K562 (cell line): ENCODE measurements at regions not wholly inside any gene's neighbourhood (a gene's known extent, or its start where the extent isn't known, plus 50 kb on each side); places are given as distances from the start of the nearest gene placed in this dataset.

Experiments
- GTF2A2 ChIP-seq: IDR thresholded peaks from 2 replicates; pipeline ENCODE4 v1.6.1; 2016; ENCODE audit warnings: mild to moderate bottlenecking, missing genetic modification characterization, missing compliant biosample characterization
- HNRNPK ChIP-seq: fragments of 200-400 bp; formaldehyde crosslinking; IDR thresholded peaks from one replicate; pipeline ENCODE4 v1.6.1; 2018; ENCODE audit warnings: mild to moderate bottlenecking, low read depth, low read length; ENCODE audit not compliant: poor library complexity, severe bottlenecking
- MTA1 ChIP-seq: fragments of 450-650 bp; IDR thresholded peaks from 2 replicates; pipeline ENCODE4 v1.6.1; 2017; ENCODE audit warnings: borderline replicate concordance
- PRDM10 ChIP-seq: fragments of 450-650 bp; IDR thresholded peaks from 2 replicates; pipeline ENCODE4 v1.6.1; 2018; ENCODE audit not compliant: partially characterized antibody
- TOE1 ChIP-seq, 2 experiments: fragments of 450-650 bp in 1 of 2; sonication (generic) in 1 of 2; formaldehyde crosslinking in 1 of 2; IDR thresholded peaks; 2 replicates each; pipeline versions ENCODE4 v1.7.1 to v1.8.0; 2016 to 2022; ENCODE audit warnings: borderline replicate concordance in 2 of 2, mild to moderate bottlenecking in 2 of 2, antibody characterized with exemption in 1 of 2, inconsistent platforms in 1 of 2, low read depth in 1 of 2, missing genetic modification reagents in 1 of 2, moderate library complexity in 1 of 2
- ZBTB33 ChIP-seq: sonication (generic); formaldehyde crosslinking; IDR thresholded peaks from 2 replicates; pipeline ENCODE4 v1.8.1; 2023; ENCODE audit warnings: mild to moderate bottlenecking, missing genetic modification reagents
- ZNF24 ChIP-seq: fragments of 450-650 bp; IDR thresholded peaks from 2 replicates; pipeline ENCODE4 v1.6.1; 2016
- TF ChIP-seq, protein P1 (sequence below): IDR thresholded peaks from 2 replicates; pipeline ENCODE4 v1.6.1; 2012; ENCODE audit warnings: low read depth, low read length, improper control_type of control experiment, borderline replicate concordance

GRCh38 chr11:109970516-109971183 lies 122.5 kb upstream of the ZC3H12C start:
- TF ChIP-seq ZNF24 = no peak
- no peak for TF ChIP-seq PRDM10
- TF ChIP-seq ZBTB33 (CRISPR knock-in tag) = no peak
- TF ChIP-seq HNRNPK = no peak
- TF ChIP-seq, protein P1, sequence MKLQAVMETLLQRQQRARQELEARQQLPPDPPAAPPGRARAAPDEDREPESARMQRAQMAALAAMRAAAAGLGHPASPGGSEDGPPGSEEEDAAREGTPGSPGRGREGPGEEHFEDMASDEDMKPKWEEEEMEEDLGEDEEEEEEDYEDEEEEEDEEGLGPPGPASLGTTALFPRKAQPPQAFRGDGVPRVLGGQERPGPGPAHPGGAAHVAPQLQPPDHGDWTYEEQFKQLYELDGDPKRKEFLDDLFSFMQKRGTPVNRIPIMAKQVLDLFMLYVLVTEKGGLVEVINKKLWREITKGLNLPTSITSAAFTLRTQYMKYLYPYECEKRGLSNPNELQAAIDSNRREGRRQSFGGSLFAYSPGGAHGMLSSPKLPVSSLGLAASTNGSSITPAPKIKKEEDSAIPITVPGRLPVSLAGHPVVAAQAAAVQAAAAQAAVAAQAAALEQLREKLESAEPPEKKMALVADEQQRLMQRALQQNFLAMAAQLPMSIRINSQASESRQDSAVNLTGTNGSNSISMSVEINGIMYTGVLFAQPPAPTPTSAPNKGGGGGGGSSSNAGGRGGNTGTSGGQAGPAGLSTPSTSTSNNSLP = no peak
- no peak for TF ChIP-seq GTF2A2 (tag)
- TF ChIP-seq MTA1 = no peak
- no peak for TF ChIP-seq TOE1 (IDR thresholded peaks at IDR 0.05; ENCODE audit: borderline replicate concordance)
- no peak for TF ChIP-seq TOE1 (CRISPR knock-in tag; IDR thresholded peaks at IDR 0.05; ENCODE audit: borderline replicate concordance, low read depth)
